Body of pancreas (tissue), 4 donors: ENCODE measurements at regions not wholly inside any gene's neighbourhood (a gene's known extent, or its start where the extent isn't known, plus 50 kb on each side); places are given as distances from the start of the nearest gene placed in this dataset.

Experiments
- CTCF ChIP-seq, 7 experiments: fragments of 450-650 bp in 4 of 7; fragments of 200-600 bp in 3 of 7; sonication (generic) in 3 of 7; IDR thresholded peaks; one replicate each; pipeline ENCODE4 v1.5.1; 2016 to 2019; ENCODE audit warnings: antibody characterized with exemption in 7 of 7
- POLR2A ChIP-seq, 3 donors: fragments of 450-650 bp; IDR thresholded peaks; one replicate each; pipeline ENCODE4 v1.6.1; 2016; ENCODE audit warnings: antibody characterized with exemption in 3 of 3, mild to moderate bottlenecking in 2 of 3

GRCh38 chr5:104385906-104386305 lies 823.3 kb upstream of the NUDT12 start:
- TF ChIP-seq POLR2A (IDR thresholded peaks at IDR 0.05), result no peak
- TF ChIP-seq CTCF (IDR thresholded peaks at IDR 0.05), result no peak
